ENCODE measurements at regions not wholly inside any gene's neighbourhood (a gene's known extent, or its start where the extent isn't known, plus 50 kb on each side); places are given as distances from the start of the nearest gene placed in this dataset.

DNA sequence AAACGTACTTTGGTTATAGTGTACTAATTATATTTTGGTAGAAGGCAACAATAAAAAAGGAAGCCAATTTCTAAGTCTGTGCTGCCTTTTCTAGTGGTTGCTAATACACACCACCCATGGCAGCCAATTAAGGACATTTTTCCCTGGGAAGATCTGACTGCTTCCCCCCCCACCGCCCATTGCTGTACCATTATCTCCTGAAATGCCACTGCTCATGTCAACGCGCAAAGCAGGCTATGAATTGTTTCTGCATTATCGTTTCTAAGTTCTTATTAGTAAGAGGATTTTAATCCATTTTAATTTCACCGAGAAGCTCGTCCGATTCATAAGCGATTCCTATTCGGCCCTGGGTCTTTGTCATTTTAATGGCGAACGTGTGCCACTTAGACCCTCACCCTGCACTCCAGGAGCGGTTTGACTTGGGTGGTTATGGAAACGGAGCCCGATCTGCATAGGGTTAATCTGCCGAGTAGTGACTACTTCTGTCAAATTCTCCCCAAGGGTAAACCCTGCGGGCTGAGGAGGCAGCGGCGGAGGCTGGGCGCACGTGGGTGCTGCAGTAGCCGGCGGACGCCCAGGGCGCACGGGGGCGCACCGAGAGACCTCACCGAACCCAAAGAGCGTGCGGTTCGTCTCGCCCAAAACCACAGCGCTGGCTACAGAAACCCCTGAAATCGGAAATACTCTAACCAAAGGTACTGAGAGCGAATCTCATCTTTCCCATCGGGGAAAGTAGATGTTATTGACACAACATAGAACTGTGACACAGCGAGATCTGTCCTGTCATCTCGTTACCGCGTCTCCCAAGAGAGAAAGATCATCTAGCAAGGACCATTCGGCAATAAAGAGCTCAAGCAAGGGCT lies 55.8 kb upstream of the SHC3 start:
- TF ChIP-seq EZH2phosphoT487 (IDR thresholded peaks at IDR 0.05; ENCODE audit: borderline replicate concordance, low read depth, low read length): no peak
- TF ChIP-seq, protein P1, sequence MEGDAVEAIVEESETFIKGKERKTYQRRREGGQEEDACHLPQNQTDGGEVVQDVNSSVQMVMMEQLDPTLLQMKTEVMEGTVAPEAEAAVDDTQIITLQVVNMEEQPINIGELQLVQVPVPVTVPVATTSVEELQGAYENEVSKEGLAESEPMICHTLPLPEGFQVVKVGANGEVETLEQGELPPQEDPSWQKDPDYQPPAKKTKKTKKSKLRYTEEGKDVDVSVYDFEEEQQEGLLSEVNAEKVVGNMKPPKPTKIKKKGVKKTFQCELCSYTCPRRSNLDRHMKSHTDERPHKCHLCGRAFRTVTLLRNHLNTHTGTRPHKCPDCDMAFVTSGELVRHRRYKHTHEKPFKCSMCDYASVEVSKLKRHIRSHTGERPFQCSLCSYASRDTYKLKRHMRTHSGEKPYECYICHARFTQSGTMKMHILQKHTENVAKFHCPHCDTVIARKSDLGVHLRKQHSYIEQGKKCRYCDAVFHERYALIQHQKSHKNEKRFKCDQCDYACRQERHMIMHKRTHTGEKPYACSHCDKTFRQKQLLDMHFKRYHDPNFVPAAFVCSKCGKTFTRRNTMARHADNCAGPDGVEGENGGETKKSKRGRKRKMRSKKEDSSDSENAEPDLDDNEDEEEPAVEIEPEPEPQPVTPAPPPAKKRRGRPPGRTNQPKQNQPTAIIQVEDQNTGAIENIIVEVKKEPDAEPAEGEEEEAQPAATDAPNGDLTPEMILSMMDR (conservative IDR thresholded peaks at IDR 0.05; ENCODE audit: low read length): no peak
- no peaks in the 10 kb centered on the region; the same call in 1 of the 2 replicates for H4K20me1 ChIP-seq (ENCODE audit: insufficient read depth, low read length)
- no peak overlapping the region for H2AFZ ChIP-seq (ENCODE audit: low read length)
- POLR2A ChIA-PET: interaction anchor here (0.6 kb wide), 1 partner anchor 122 kb away, joined by 3 read pairs; no protein-coding TSS in a partner anchor
- CTCF ChIA-PET (ENCODE audit: unreplicated experiment): no interaction called here
- H3K4me1 ChIP-seq (ENCODE audit: insufficient read depth, low read length, poor library complexity, severe bottlenecking): no peaks in the 10 kb centered on the region
- DNase-seq (ENCODE audit: low spot score): no peak
- no peaks in the 10 kb centered on the region for H3K79me2 ChIP-seq (ENCODE audit: insufficient read depth, low read depth, low read length)
- no peak overlapping the region for H3K27ac ChIP-seq (ENCODE audit: low read depth, low read length, poor library complexity, severe bottlenecking)
- H3K36me3 ChIP-seq (ENCODE audit: insufficient read depth, low read length): no peaks in the 10 kb centered on the region
- no peaks in the 10 kb centered on the region for H3K9me3 ChIP-seq (ENCODE audit: low read length)
- intact Hi-C loops (cut with micrococcal nuclease; ENCODE audit: unreplicated experiment): no loop called here
- no peak overlapping the region for H3K4me2 ChIP-seq (ENCODE audit: low read length)
- no peaks in the 10 kb centered on the region for H3K9me2 ChIP-seq (ENCODE audit: insufficient read depth, low read length)
- no peak overlapping the region for H3K4me3 ChIP-seq (ENCODE audit: low read depth, low read length, poor library complexity, severe bottlenecking)
- BruUV-seq (replicated peaks): no TSS peak

DNA sequence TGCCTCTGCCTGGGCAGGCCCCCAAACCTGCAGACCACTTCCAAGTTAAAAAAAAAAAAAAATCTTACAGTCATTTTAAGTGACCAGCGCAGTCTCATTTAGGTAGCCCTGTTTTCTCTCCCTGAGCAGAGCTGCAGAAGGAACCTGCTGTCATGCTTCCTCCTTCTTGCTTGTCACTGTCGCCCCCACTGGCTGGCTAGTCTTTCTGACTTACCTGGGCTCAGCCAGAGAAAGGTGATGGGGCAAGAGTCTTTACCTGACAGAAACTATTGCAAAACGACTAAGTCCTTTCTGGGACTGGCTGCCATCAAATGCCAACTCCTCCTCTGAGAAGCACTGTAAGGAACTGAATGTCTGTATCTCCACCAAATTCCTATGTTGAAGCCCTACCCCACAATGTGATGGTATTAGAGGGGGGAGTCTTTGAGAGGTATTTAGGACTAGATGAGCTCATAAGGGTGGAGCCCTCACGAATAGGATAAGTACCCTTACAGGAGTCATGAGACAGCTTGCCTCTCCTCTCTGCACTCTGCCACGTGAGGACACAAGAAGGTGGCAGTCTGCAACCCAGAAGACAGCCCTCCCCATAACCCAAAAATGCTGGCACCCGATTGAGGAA lies 58.4 kb upstream of the SHC3 start:
- ChIA-PET CTCF (ENCODE audit: unreplicated experiment) (no interaction called here), POLR2A (no interaction called here)
- Histone ChIP-seq H2AFZ (ENCODE audit: low read length) (no peak overlapping the region), H3K4me2 (ENCODE audit: low read length) (no peak overlapping the region), H3K9me3 (ENCODE audit: low read length) (no peaks in the 10 kb centered on the region), H3K79me2 (ENCODE audit: insufficient read depth, low read depth, low read length) (no peaks in the 10 kb centered on the region), H3K4me3 (ENCODE audit: low read depth, low read length, poor library complexity, severe bottlenecking) (no peak overlapping the region), H3K27ac (ENCODE audit: low read depth, low read length, poor library complexity, severe bottlenecking) (no peak overlapping the region), H3K9me2 (ENCODE audit: insufficient read depth, low read length) (no peaks in the 10 kb centered on the region), H3K4me1 (ENCODE audit: insufficient read depth, low read length, poor library complexity, severe bottlenecking) (no peaks in the 10 kb centered on the region), H4K20me1 (ENCODE audit: insufficient read depth, low read length) (no peaks in the 10 kb centered on the region; the same call in 1 of the 2 replicates), H3K36me3 (ENCODE audit: insufficient read depth, low read length) (no peaks in the 10 kb centered on the region)
- DNase-seq (ENCODE audit: low spot score): no peak
- TF ChIP-seq, protein P1 (conservative IDR thresholded peaks at IDR 0.05; ENCODE audit: low read length): 0 out of 2 replicates have a peak, but pooled peaks have one; percentile 21
- no peak for TF ChIP-seq EZH2phosphoT487 (IDR thresholded peaks at IDR 0.05; ENCODE audit: borderline replicate concordance, low read depth, low read length)
- no TSS peak for BruUV-seq (replicated peaks)
- intact Hi-C loops (cut with micrococcal nuclease; ENCODE audit: unreplicated experiment): no loop called here

- Histone ChIP-seq H3K9me3 (ENCODE audit: low read length) (no peaks in the 10 kb centered on the region), H3K27ac (ENCODE audit: low read depth, low read length, poor library complexity, severe bottlenecking) (no peak overlapping the region), H2AFZ (ENCODE audit: low read length) (no peak overlapping the region), H3K4me2 (ENCODE audit: low read length) (no peak overlapping the region), H4K20me1 (ENCODE audit: insufficient read depth, low read length) (no peaks in the 10 kb centered on the region; the same call in 1 of the 2 replicates), H3K9me2 (ENCODE audit: insufficient read depth, low read length) (no peaks in the 10 kb centered on the region), H3K79me2 (ENCODE audit: insufficient read depth, low read depth, low read length) (no peaks in the 10 kb centered on the region), H3K4me1 (ENCODE audit: insufficient read depth, low read length, poor library complexity, severe bottlenecking) (no peaks in the 10 kb centered on the region), H3K36me3 (ENCODE audit: insufficient read depth, low read length) (no peaks in the 10 kb centered on the region), H3K4me3 (ENCODE audit: low read depth, low read length, poor library complexity, severe bottlenecking) (no peak overlapping the region)
- intact Hi-C loops (cut with micrococcal nuclease; ENCODE audit: unreplicated experiment): no loop called here
- BruUV-seq (replicated peaks): no TSS peak
- ChIA-PET POLR2A (no interaction called here), CTCF (ENCODE audit: unreplicated experiment) (no interaction called here)
- no peak for DNase-seq (ENCODE audit: low spot score)
- TF ChIP-seq, protein P1 (conservative IDR thresholded peaks at IDR 0.05; ENCODE audit: low read length): no peak
- TF ChIP-seq EZH2phosphoT487 (IDR thresholded peaks at IDR 0.05; ENCODE audit: borderline replicate concordance, low read depth, low read length): no peak
Measured at GRCh38 chr9:89238424-89238823, 59.8 kb upstream of the SHC3 start.
